GM12864 (cell line): ENCODE measurements at regions not wholly inside any gene's neighbourhood (a gene's known extent, or its start where the extent isn't known, plus 50 kb on each side); places are given as distances from the start of the nearest gene placed in this dataset.

Experiments used
- DNase-seq: peaks from one replicate; pipeline ENCODE4 v3.0.0-alpha.2; 2011; ENCODE audit warnings: low read depth
- H3K4me3 ChIP-seq: 2 replicates; pipeline ENCODE4 v1.5.1; 2011; ENCODE audit warnings: mild to moderate bottlenecking, low read depth, low read length, control low read depth
- TF ChIP-seq, protein P1 (sequence below): IDR thresholded peaks from 2 replicates; pipeline ENCODE4 v1.5.1; 2011; ENCODE audit warnings: low read depth, mild to moderate bottlenecking, moderate library complexity, low read length, control low read depth, inconsistent platforms; ENCODE audit errors: missing control alignments

DNA sequence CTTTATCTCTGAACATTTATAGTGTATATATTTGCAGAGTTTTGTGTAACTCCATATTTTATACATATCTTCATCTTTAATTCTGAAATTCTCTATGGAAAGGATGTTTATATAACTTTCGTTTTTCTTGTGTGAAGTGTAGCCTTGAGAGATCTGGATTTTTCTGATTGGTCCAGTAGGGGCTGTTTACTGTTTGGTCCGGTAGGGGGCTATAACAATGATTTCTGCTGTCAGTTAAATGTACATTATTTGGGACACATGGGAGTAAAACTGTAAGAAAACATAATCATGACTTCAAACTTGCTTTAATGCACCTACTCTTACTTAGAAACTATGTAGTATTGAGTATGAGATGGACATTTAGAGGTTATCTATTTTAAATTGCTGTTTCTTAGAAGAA is 527.1 kb upstream of the ARRDC3 start:
- H3K4me3 ChIP-seq = no peak overlapping the region
- no peak for DNase-seq
- TF ChIP-seq, protein P1, sequence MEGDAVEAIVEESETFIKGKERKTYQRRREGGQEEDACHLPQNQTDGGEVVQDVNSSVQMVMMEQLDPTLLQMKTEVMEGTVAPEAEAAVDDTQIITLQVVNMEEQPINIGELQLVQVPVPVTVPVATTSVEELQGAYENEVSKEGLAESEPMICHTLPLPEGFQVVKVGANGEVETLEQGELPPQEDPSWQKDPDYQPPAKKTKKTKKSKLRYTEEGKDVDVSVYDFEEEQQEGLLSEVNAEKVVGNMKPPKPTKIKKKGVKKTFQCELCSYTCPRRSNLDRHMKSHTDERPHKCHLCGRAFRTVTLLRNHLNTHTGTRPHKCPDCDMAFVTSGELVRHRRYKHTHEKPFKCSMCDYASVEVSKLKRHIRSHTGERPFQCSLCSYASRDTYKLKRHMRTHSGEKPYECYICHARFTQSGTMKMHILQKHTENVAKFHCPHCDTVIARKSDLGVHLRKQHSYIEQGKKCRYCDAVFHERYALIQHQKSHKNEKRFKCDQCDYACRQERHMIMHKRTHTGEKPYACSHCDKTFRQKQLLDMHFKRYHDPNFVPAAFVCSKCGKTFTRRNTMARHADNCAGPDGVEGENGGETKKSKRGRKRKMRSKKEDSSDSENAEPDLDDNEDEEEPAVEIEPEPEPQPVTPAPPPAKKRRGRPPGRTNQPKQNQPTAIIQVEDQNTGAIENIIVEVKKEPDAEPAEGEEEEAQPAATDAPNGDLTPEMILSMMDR = no peak

DNA sequence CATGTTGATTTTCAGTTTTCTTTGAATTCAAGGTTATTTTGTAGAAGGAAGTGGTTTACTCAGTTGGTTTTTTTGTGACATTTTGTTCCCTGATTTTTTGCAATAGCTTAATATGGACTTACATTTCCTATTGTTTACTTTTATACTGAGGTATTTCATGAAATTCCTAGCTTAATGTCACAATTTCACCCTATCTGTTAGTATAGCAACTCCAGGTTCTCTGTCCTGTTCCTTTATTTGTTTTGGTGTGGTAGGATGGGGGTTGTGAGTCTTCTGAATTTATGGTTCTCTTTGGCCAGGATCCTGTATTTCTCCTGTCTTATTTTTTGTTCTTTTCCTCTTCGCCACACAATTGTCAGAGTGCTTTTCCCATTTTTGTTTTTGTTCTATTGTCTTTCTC is 523.4 kb upstream of the ARRDC3 start:
- H3K4me3 ChIP-seq = no peak overlapping the region
- no peak for DNase-seq
- TF ChIP-seq, protein P1 = no peak

DNA sequence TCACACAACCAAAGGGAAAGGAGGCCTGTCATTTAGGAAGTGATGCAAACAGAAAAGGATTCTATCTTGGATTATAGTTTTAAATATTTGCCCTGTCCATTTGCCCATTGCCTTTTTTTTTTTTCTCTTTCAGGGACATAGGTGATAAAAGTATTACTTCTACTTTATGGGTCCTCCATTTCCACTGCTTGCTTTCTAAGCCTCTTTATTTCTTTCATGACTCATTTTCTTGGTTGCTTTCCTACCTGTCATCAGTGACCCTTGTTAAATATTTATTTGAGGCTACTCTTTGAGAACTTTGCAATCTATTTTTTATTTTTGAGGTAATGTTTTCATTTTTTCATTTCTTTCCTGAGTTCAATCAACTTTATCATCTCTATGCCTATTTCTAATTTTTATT is 522.9 kb upstream of the ARRDC3 start:
- TF ChIP-seq, protein P1 = no peak
- no peak for DNase-seq

DNA sequence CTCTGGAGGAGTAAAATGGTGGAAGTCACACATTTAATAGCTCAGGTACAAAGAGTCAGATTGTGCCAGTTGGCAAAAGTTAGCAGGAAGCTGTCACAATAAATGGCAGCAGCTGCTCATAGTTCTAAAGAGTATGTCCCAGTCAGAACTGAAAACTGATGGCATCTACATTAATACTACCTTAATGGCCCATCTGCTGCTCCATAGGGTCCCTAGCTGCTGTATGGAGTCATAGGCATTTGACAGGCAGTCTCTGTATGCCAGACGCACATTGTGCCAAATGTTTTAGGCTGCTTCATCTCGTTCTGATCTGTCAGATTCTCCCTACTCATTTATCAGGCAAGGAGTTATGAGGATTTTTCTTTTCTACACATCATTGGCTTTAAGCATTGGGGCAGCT is 515.8 kb upstream of the ARRDC3 start:
- H3K4me3 ChIP-seq = no peak overlapping the region
- TF ChIP-seq, protein P1 = no peak
- DNase-seq = no peak

More for the DNA sequence above, 522.9 kb upstream of the ARRDC3 start:
- no peak overlapping the region for H3K4me3 ChIP-seq

DNA sequence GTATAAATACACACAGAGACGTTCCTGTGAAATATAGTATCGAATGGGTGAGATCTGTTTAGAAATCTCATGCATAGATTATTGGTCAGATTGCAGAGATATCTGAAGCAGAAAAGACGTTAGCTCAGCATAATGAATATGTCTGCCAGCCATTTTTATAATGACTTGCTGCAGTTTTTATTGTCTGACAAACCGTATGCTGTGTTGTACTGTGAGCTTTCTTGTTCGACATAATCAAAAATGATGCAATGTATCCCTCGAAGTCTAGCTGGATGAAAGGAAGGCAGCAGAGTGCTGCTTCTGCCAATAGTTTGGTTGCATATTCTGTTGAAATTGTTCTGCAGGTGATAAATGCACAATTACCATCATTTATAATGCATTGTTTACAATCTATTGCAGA is 514.9 kb upstream of the ARRDC3 start:
- DNase-seq = no peak

DNA sequence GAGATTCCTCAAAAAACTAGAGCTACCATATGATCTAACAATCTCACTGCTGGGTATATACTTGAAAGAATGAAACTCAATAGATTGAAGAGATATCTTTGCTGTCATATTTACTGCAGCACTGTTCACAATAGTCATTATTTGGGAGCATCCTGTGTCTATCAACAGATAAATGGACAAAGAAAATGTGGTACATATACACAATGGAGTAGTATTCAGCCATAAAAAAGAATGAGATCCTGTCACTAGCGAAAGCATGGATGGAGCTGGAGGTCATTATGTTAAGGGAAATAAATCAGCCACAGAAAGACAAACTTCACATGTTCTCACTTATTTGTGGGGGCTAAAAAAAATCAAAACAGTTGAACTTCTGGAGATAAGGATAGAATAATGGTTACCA is 505.7 kb upstream of the ARRDC3 start:
- DNase-seq = no peak
- TF ChIP-seq, protein P1 = no peak
- H3K4me3 ChIP-seq = no peak overlapping the region

More for the DNA sequence above, 514.9 kb upstream of the ARRDC3 start:
- no peak overlapping the region for H3K4me3 ChIP-seq
- TF ChIP-seq, protein P1 = no peak
